NCI-H526 (cell line): ENCODE measurements at regions not wholly inside any gene's neighbourhood (a gene's known extent, or its start where the extent isn't known, plus 50 kb on each side); places are given as distances from the start of the nearest gene placed in this dataset.
"Not testable (repeated sequence)": the region's sequence is repeated elsewhere in the genome, so short reads cannot be mapped to it uniquely, and the experiment has no call there.

Experiments
- DNase-seq, 2 experiments: peaks; one replicate each; lab custom pipeline; 2025; lab: John Stamatoyannopoulos, UW

DNA sequence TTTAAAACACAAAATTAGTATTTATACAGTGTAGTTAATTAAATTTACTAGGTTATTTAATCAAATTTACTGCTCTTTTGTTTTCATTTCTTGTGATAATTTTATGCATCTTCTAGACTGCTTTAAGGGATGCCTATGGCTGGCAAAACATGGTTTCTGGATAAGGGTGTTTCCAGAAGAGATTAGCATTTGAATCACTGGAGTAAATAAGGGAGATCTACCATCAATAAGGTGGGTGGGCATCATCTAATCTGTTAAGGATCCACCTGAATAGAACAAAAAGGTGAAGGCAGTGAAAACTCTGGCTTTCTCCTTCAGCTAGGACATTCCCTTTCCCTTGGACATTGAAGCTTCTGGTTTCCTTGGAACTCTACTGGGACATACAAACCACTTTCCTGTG is 146.2 kb upstream of the LAMA2 start:
- no peak for DNase-seq

DNA sequence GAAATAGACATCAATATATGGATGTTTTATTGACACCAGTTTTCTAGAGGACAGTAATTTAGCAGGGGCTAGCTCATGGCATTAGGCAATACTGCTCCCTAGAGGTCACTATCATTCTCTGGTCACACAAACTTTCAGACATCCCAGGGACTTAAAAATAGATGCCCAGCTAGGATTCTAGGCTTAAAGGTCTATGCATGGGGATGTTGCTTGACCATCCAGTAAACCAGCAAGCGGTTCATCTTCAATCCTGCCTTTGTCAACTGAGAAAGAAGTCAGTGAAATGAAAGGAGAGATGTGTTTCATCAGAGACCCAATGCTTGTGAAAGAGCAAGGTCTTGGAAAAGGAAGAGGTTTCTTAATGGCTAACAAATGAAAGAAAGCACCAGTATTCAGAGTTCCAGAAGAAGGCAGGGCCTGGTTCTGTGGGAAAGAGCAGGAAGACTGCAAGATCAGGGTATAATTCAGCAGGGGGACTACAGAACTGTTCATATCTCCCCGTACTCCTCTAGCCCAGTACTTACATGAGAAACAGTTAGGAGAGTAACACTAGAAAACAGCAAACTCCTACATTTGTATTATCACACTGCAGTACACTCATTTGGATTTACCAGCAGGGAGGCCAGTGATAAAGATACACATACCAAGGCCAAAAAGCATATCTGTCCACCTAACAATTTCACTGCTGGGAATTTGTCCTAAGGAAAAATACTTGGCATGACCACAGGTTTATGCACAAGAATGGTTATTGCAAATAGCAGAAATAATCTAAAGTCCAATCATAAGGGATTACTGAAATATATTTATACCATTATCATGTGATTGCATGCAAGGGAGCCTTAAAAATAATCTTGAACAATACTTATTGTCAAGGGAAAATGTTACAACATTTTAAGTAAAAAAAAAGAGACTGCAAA is 151.4 kb upstream of the LAMA2 start:
- DNase-seq: peak in 1 of 2 experiments; percentile 39

- no peak for DNase-seq
Observed at GRCh38 chr6:128727500-128727899, 155.4 kb upstream of the LAMA2 start.

GRCh38 chr6:128725271-128726233 is 157.4 kb upstream of the LAMA2 start:
- peak in 1 of 2 experiments; percentile 64 for DNase-seq

DNA sequence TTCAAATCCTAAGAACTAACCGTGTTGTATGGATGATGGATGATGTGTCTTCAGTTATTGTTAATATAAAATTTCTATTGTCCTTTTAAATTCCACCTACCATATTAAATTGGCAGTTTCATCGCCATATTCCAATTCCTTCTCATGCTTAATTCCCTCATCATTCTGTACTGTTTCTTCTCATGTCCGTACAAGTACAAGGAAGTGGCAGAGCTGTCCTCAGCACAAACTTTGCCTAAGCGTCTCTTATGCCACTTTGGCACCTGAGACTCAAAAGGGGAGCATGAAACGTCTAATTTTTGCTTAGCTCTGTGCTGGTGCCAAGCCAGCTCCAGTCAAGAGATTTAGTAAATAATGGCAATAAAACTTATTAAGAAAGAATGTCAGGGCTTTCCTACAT is 158.2 kb upstream of the LAMA2 start:
- no peak for DNase-seq

- DNase-seq: no peak
Observed at GRCh38 chr6:128723667-128724066, 159.3 kb upstream of the LAMA2 start.

DNA sequence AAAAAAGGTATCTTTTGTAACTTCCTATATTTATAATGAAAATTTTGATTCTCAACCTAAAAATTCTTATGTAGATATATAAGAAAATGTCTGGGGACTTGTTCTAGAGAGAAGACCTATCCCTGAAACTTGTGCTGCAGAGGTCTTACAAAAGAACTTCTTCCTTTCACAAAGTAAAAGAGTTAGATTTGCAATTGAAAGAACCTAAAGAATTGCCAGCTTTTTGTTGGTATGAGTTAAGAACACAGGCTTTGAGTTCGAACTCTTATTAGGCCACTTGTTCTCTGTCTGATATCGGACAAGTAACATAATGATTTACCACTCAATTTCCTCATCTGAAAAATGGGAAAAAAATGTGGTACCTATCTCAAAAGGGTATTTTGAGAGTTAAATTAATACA is 162.0 kb upstream of the LAMA2 start:
- DNase-seq: no peak

DNA sequence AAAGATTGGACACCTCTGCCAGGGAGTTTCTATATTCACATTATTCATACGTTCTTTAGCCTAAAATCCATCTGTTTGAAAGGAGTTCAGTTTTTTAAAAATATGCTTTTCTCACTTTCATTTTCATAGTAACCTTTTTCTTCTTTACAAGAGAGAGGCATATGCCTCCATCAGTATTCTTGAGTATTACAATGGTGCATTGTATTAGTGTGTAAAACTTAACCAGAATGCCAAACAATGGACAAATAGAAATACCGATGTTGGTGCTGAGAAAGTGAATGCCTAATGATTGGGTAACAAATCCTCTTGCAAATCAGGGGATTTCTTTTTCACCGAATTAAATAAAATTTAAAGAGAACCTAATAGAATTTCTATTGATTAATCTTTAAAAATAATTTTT is 163.2 kb upstream of the LAMA2 start:
- no peak for DNase-seq

DNA sequence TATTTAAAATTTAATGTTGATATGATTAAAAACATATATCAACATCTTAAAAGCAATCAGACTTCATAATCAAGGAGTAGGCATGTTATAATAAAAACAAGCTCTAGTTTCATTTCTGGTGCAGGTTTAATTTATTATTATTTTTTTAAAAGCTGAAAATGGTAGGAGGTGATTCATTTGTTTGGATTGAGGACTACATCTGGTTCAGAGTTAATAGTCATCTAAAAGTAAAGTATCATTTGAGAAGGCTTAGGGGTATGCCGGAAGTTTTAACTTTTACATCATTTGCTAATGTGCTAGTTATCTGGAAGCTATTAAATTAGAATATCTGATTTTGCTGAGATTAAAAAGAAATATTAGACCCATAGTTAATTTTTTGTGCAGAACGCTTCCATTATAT is 169.5 kb upstream of the LAMA2 start:
- DNase-seq: no peak

DNA sequence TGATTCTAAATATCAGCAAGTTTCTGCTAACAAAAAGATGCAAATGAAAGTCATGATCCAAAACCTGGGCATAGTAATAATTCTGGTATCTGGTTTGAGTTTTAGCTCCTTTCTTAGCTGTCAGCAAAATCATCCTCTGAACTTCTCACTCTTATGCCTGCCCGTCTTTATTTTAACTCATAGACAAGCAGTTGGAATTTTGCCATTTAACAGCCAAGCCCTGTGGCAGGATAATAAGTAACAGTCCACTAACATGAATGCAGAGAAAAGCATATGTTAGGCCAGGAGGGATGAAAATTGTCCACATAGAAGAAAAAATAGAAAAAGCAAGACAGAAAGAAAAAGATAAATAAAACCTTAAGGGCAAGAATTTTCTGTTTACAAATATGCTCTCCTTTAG is 170.0 kb upstream of the LAMA2 start:
- DNase-seq: no peak

GRCh38 chr6:128711149-128711548 is 171.8 kb upstream of the LAMA2 start:
- no peak for DNase-seq

DNA sequence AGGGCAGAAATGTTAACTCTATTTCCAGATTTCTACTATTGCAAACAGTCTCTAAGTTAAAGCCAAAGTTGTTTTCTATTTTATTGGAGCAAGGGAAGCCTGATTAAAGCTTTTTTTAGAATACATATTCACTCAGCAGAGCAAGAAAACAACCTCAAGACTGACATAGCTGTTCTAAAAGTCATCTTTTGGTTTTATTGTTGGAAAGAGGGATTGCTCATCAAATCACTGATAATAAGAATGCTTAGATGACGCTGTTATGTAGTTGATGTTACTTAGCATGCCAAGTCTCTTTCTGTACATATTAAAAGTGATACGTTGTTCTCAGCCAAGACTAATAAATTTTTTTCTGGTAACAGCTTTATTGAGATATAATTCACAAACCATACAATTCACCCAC is 172.6 kb upstream of the LAMA2 start:
- DNase-seq: no peak

GRCh38 chr6:128704601-128705000 is 178.3 kb upstream of the LAMA2 start:
- no peak for DNase-seq

DNA sequence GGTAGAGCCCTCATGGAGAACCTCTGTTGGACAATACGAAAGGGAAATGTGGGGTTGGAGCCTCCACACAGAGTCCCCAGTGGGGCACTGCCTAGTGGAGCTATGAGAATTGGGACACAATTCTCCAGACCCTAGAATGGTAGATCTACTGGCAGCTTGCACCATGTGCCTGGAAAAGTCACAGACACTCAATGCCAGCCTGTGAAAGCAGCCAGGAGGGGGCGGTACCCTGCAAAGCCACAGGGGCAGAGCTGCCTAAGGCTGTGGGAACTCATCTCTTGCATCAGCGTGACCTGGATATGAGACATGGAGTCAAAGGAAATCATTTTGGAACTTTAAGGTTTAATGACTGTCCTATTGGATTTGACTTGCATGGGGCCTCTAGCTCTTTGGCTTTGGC is 179.1 kb upstream of the LAMA2 start:
- DNase-seq: not testable (repeated sequence)

GRCh38 chr6:128696691-128697689 is 176.6 kb upstream of the PTPRK start:
- DNase-seq: no peak

GRCh38 chr6:128694303-128695009 is 174.1 kb upstream of the PTPRK start:
- DNase-seq: no peak

- no peak for DNase-seq
Observed at GRCh38 chr6:128690063-128690462, 169.7 kb upstream of the PTPRK start.

DNA sequence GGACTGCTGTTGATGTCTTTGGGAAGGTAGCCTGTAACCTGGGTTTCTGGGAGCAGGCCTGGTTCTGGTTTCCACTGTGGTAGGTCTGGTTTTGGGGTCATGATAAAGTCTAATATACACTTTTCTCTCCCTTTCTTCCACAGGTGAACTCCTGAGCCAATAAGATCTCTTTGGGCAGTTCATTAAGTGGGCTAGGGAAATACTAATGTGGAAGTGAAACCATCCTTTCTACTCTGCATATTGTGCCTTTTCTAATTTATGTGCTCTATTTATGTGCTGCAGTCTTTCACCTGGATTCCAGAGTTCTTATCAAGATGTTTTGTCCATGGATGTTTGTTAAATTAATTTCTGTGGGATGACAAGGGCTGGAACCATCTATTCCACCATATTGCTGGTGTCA is 165.7 kb upstream of the PTPRK start:
- no peak for DNase-seq

- DNase-seq: no peak
Observed at GRCh38 chr6:128676456-128676855, 156.1 kb upstream of the PTPRK start.

DNA sequence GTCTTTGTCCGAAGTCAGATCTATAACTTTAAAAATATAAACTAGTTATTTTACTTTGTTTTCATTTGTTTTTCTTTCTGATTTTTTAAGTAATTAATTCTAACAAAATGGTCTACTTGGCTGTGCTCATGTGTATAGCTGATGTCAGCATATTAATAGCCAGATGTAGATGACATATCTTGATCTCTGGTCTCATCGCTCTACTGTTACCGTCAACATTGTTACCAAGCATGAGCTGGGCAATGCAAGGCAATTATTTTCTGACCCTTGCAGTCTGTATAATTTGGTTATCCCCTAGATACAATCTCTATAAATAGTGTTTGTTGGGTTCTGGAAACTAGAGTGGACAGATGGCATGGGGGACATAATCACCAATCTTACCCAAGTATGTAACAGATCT is 151.6 kb upstream of the PTPRK start:
- DNase-seq: no peak

DNA sequence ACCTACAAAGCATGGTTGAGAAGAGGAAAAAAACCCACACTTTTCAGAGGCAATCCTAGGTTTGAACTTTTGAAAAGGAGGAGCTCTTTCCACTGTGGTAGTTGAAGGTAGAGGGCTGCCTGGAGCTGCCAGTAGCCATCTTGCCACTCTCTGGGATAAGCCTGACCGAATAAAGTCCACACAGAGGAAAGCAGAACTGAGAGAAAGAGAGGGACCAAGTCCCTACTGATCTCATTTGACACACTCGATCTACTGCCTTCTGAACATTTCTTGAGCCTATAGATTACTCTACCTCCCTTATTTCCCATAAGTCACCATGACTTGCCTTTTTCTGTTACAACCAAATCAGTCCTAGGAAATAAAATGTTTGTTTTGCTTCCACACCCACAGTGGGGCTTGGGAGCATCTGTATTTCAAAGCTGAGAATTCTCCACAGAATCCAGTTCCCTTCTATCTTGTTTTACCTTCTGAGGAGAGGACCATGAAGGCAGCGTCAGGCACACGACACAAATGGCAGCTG is 147.0 kb upstream of the PTPRK start:
- DNase-seq: no peak
